ENCODE measurements at regions not wholly inside any gene's neighbourhood (a gene's known extent, or its start where the extent isn't known, plus 50 kb on each side); places are given as distances from the start of the nearest gene placed in this dataset.

GRCh38 chr2:239729151-239729550 lies 296.0 kb downstream of the NDUFA10 start:
- Histone ChIP-seq H3K27ac (no peak overlapping the region), H3K4me3 (no peak overlapping the region), H3F3A (ENCODE audit: low read depth) (no peaks in the 10 kb centered on the region), H3K36me3 (no peaks in the 10 kb centered on the region), H3K79me2 (ENCODE audit: low read depth) (no peaks in the 10 kb centered on the region), H3K27me3 (no peaks in the 10 kb centered on the region), H3K4me1 (no peaks in the 10 kb centered on the region), H3K9ac (no peak overlapping the region), H2AFZ (replicated peaks) (no peak overlapping the region), H3K9me3 (ENCODE audit: low read depth) (no peaks in the 10 kb centered on the region), H3K4me2 (no peak overlapping the region), H4K20me1 (ENCODE audit: low read depth) (no peaks in the 10 kb centered on the region)
- peak overlapping the region; percentile 78 for H3K27ac Mint-ChIP-seq
- H3K9me3 Mint-ChIP-seq = no peaks in the 10 kb centered on the region
- H3K27me3 Mint-ChIP-seq (ENCODE audit: insufficient read depth, low read depth) = peaks cover 6% of the 10 kb centered on the region
- DNase-seq (ENCODE audit: low spot score) = no peak
- H3K36me3 Mint-ChIP-seq = no peaks in the 10 kb centered on the region
- TF ChIP-seq EZH2phosphoT487 (IDR thresholded peaks at IDR 0.05) = no peak
- no peak for TF ChIP-seq CTCF (IDR thresholded peaks at IDR 0.05)
- no peak for TF ChIP-seq EZH2 (IDR thresholded peaks at IDR 0.05)
- H3K4me3 Mint-ChIP-seq = no peak overlapping the region
- peaks cover 9% of the 10 kb centered on the region for H3K4me1 Mint-ChIP-seq

- no peaks in the 10 kb centered on the region for H3K36me3 Mint-ChIP-seq
- Histone ChIP-seq H3K27ac (no peak overlapping the region), H3K36me3 (no peaks in the 10 kb centered on the region), H4K20me1 (ENCODE audit: low read depth) (no peaks in the 10 kb centered on the region), H3K9me3 (ENCODE audit: low read depth) (no peaks in the 10 kb centered on the region), H3K4me1 (no peaks in the 10 kb centered on the region), H3K4me2 (no peak overlapping the region), H2AFZ (replicated peaks) (no peak overlapping the region), H3K4me3 (no peak overlapping the region), H3K27me3 (no peaks in the 10 kb centered on the region), H3K79me2 (ENCODE audit: low read depth) (no peaks in the 10 kb centered on the region), H3F3A (ENCODE audit: low read depth) (no peaks in the 10 kb centered on the region), H3K9ac (no peak overlapping the region)
- peaks cover 10% of the 10 kb centered on the region for H3K27me3 Mint-ChIP-seq (ENCODE audit: insufficient read depth, low read depth)
- no peaks in the 10 kb centered on the region for H3K9me3 Mint-ChIP-seq
- no peak for DNase-seq (ENCODE audit: low spot score)
- peak overlapping the region; percentile 78 for H3K27ac Mint-ChIP-seq
- H3K4me1 Mint-ChIP-seq = peaks cover 10% of the 10 kb centered on the region
- TF ChIP-seq EZH2phosphoT487 (IDR thresholded peaks at IDR 0.05) = no peak
- TF ChIP-seq EZH2 (IDR thresholded peaks at IDR 0.05) = no peak
- TF ChIP-seq CTCF (IDR thresholded peaks at IDR 0.05) = no peak
- H3K4me3 Mint-ChIP-seq = no peak overlapping the region
These were observed 296.4 kb downstream of the NDUFA10 start for GRCh38 chr2:239728751-239729150.

- Histone ChIP-seq H3K9ac (no peak overlapping the region), H3K4me2 (no peak overlapping the region), H3F3A (ENCODE audit: low read depth) (no peaks in the 10 kb centered on the region), H3K36me3 (no peaks in the 10 kb centered on the region), H3K4me1 (no peaks in the 10 kb centered on the region), H3K4me3 (no peak overlapping the region), H3K79me2 (ENCODE audit: low read depth) (no peaks in the 10 kb centered on the region), H3K27ac (no peak overlapping the region), H4K20me1 (ENCODE audit: low read depth) (no peaks in the 10 kb centered on the region), H3K27me3 (no peaks in the 10 kb centered on the region), H2AFZ (replicated peaks) (no peak overlapping the region), H3K9me3 (ENCODE audit: low read depth) (no peaks in the 10 kb centered on the region)
- Mint-ChIP-seq H3K4me3 (no peak overlapping the region), H3K36me3 (no peaks in the 10 kb centered on the region), H3K4me1 (peaks cover 13% of the 10 kb centered on the region), H3K9me3 (no peaks in the 10 kb centered on the region), H3K27ac (peak overlapping the region; percentile 79), H3K27me3 (ENCODE audit: insufficient read depth, low read depth) (peaks cover 12% of the 10 kb centered on the region)
- TF ChIP-seq EZH2phosphoT487 (IDR thresholded peaks at IDR 0.05) (no peak), CTCF (IDR thresholded peaks at IDR 0.05) (no peak), EZH2 (IDR thresholded peaks at IDR 0.05) (no peak)
- DNase-seq (ENCODE audit: low spot score) = no peak
These were observed 297.2 kb downstream of the NDUFA10 start for GRCh38 chr2:239727776-239728600.

Measured in neural progenitor cell (in vitro differentiated cells).